RPMI8226 (cell line): ENCODE measurements at regions not wholly inside any gene's neighbourhood (a gene's known extent, or its start where the extent isn't known, plus 50 kb on each side); places are given as distances from the start of the nearest gene placed in this dataset.
"Not testable (repeated sequence)": the region's sequence is repeated elsewhere in the genome, so short reads cannot be mapped to it uniquely, and the experiment has no call there.

Experiments used
- DNase-seq: peaks from one replicate; pipeline ENCODE4 v3.0.0-alpha.2; 2015

DNA sequence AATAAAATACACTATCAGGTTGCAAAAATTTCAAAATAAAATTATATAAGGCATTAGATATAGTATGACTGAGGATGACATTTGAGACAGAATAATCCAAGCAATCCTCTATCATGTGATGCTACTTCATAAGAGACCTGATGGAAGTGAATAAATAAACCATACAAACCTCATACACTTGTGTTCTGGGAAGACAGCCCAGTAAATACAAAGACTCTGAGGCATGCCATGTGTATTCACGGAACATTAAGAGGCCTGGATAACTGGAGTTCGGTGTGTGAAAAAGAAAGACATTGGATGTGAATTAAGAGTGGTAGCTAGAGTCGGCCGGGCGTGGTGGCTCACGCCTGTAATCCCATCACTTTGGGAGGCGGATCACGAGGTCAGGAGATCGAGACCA is 364.2 kb downstream of the ADAM29 start:
- DNase-seq, result no peak

DNA sequence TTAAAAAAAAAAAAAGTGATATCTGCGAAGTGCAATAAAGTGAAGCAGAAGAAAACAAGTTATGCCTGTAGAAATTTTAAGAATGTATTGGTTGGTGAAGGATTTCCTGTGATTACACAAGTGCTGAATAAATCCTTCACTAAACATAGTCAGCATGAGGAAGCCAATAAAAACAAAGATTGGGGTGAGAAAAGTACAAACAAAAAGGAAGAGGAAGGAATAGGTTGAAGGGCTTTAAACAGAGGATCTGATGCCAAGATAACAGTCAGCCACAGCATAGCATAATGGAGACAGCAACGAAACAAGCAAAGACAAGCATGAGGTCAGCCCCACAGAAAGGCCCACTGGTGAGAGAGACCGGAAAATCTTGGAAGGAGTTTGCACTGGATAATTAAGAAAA is 372.2 kb downstream of the ADAM29 start:
- no peak for DNase-seq

DNA sequence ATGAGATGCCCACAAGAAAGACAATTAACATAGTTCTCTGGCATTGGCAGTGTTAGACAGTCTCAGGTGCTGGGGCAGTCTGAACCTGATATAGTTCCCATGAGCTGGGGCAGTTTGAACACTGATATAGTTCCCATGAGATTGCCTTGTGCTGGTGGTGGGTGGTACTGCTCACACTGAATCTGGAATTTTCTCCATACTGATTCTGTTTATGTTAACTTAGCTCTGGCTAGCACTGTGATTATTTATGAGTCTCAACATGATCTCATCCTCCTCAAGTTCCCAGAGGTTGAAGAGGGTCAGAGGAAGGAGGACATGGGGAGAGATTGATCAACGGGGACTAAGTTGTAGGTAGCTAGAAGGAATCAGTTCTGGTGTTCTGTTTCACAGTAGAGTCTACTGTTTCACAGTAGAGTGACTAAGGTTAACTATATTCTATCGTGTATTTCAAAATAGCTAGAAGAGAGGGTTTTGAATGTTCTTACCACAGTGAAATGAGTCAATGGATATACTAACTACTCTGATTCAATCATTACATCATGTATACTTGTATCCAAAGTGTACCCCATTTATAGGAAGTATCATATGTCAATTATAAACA is 379.9 kb downstream of the ADAM29 start:
- DNase-seq, result no peak

DNA sequence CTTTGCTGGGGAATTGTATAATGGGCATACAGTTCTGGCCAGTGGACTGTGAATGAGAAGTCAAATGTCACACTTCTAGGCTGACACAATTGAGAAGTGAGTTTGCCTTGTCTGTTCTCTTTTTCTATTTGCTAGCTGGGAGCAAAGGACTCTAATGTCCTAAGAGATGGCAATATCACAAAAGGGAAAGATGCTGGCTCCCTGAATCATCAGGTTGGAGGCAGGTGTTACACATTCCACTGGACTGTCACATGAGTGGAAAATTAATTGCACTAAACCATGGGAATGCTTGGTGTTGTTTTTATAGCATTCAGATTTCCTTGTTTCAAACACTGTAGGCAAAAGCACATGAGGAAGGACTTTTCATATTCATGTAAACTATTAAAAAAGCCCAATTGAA is 388.3 kb downstream of the ADAM29 start:
- DNase-seq, result no peak

DNA sequence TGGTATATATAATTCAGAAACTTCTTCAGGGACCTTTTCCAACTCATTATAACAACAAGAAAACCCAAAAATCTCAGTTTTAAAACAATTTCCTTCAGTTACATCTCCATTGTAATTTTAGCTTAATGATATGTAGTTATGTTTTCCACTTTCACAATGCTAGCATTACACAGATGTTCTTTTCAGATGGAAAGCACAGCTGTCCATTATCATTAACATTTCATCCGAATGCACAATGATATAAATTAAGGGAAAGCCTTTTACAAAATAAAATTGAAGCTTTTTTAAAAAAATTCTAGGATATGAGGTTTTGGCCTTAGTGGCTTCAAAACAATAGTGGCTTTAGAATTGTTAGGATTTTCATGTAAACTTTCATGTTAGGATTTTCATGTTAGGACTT is 389.2 kb downstream of the ADAM29 start:
- DNase-seq, result no peak

DNA sequence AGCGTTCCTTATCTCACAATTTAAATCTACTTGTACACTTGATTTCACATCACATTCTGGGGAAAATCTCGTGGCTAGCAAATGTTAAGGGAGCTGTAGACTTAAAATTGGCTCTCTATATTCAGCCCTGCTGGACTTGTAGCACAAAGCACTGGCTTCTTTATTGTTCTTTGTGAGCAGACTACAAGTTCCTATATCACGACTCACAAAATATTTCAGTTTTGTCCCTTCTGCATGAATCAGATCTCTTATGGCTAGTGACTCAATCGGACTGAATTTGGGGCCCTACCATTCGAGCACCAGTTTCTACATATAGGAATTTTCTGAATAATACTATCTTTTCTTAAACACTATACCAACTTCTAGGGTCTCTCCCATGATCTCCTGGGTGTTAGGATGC is 390.1 kb downstream of the ADAM29 start:
- DNase-seq, result no peak

DNA sequence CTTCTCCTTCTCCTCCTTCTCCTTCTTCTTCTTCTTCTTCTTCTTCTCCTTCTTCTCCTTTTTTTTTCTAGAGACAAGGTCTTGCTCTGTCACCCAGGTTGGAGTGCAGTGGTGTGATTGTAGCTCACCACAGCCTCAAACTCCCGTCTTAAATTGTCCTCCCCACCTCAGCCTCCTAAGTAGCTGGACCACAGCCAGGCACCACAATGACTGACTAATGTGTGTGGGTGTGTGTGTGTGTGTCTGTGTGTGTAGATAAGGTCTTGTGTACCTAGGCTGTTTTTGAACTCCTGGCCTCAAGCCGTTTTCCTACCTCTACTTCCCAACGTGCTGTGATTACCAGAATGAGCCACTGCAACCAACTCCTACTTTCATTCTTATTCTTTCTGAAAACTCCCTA is 390.9 kb downstream of the ADAM29 start:
- DNase-seq, result no peak

DNA sequence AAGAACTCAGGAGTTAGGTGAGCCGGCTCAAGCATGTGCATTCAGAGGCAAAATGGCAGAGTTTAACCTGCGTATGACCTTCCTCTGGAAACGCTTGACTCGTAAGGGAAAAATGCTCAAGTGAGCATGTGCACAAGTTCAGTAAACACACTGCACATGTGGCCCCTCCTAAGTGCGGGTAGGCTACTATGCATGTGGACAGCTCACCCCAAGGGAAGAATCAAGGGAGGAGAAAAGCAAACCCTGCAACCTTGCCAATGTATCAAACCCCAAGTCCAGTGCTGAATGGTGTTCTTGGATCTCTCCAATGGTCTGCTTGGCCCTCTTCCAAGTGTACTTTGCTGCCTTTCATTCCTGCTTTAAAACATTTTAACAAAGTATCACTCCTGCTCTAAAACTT is 407.1 kb downstream of the ADAM29 start:
- no peak for DNase-seq

DNA sequence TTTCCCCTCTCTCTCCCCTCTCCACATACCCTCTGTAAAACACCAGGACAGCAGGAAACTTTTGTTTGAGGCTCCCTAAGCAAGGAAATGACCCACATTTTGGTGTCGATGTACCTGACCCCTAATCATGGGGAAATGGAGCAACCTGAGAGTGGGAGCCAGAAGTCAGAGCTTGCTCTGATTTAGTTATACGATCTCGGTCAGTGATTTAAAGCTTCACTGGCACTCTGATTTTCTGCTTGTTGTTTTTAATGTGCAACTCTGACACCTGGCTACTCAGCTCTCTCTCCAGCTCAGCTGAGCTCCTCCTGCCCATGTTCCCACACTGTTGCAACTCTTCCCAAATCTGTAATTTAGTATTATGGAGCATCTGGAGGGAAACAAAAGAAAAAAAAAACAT is 408.6 kb downstream of the ADAM29 start:
- no peak for DNase-seq

DNA sequence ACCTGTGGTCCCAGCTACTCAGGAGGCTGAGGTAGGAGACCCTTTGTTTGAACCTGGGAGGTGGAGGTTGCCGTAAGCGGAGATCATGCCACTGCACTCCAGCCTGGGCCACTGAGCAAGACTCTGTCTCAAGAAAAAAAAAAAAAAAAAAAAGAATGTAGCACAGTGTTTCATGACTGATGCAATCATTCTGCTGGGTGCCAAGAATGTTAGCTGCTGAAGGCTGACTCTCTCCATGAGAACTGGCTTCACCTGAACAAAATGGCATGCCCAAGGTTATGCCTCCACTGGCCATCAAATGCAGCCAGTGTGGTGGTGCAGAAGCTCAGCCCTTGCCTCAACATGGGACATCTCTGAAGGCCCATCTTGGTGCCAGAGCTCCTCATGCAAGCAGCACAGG is 412.1 kb downstream of the ADAM29 start:
- DNase-seq, result no peak

DNA sequence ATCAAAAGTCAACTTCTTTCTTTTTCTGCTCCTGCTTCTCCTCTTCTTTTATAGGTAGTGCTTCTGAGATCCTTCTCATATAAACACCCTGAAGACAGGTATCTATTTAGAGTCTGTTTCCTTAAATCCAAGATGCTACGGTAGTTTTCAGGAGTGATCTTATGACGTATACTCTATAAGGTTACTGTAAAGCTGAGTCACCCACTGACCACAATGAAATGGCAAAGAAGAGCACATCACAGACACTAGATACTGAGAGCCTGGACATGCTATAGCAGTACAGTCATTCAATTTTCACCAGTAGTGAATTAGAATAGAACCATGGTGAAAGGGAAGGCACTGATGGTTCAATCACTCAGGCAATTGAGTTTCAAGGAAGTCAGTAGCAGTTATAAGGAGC is 412.5 kb downstream of the ADAM29 start:
- DNase-seq, result no peak

DNA sequence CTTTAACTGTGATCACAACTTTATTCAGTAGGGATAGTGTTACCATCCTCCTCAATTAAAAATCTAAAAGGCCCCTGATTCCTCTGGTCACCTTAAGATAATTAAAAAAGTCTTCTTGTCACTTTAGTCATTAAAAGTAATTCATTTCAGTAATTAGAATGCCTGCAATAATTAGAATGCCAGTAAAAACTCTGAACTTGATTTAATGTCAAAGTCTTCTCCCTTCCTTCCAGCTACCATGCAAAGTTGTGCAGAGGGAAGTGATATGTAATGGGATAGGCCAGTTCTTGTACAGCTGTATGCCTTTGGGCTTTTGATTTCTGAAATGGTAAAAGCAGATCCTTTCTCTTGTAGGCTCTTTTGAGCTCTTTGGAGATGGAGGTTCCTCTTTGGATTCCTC is 417.2 kb downstream of the ADAM29 start:
- DNase-seq, result no peak

DNA sequence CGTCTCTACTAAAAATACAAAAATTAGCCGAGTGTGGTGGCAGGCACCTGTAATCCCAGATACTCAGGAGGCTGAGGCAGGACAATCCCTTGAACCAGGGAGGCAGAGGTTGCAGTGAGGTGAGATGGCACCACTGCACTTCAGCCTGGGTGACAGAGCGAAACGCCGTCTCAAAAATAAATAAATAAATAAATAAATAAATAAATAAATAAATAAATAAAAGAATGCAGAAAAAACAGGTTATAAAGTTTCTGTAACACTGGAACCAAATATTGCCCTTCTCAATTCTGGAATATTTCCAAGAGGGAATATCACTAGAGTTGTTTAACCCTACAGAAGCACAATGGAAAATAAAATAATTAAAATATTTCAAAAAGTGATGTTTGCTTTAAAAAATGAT is 418.4 kb downstream of the ADAM29 start:
- DNase-seq, result not testable (repeated sequence)

DNA sequence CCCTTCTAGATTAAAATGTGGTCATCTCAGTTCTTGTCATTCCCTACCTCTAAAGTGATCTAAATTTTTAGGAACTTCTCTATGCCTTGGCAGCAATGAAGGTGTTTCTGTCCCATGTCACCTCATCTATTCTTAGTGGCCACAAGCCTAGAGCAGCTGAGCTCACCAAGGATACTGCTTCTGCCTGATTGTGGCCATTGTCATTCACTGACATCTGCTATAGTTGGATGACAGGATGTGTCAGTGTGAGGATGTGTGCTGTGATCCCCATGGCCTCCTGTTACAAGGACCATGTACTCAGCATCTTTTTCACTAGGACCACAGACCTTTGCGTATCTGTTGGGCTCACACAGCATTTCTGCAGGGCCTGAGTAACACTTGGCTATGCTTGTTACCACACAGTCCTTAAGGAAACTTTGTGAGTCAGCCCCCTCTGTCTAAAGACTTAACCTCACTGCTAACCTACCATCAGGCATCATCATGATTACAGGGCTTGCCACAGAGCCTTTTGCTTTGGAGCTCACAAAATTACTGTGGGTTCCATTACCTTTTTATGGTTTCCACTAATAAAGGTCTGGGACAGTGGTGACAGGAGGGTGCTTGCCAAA is 421.0 kb downstream of the ADAM29 start:
- no peak for DNase-seq

DNA sequence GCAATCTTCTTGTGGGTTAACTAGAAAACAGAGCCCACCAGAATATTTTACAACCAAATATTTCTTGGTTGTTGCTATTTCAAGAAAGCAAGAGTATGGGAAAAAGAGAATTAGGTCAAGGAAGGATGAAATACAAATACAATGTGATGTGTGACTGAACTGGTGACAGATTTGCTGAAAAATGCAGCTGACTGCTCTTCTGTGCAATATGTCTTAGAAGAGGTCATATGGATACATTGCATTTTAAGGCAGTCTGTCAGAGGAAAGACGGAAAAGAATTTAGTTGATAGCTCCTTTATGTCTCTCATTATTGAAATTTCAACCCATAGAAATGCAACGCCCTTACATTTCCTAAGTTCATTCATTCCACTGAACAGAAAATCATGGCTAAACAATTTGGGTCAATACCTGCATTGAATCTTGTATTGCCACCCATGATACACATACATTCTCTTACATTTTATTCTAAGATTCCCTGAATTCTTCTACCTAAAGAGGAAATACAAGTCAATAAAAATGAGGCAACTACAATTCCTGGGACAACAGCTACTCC is 423.1 kb downstream of the ADAM29 start:
- DNase-seq, result no peak

DNA sequence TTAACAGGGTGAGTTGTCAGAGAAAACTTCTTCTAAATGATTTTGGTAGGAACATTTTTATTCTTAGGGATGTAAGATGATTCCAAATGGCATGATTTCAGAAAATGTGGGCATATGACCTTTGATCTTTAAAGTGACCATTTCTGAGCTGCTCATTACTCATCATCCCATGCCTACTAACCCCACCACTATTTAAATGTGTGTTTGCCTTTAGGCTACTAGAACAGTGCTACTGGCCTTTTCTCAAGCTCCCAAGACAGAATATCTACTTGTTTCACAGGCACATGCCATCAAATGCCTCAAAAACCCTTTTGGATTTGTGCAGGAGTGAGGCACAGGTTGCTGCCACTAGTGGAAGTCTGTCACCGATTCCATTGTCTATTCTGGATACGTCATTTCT is 428.2 kb downstream of the ADAM29 start:
- DNase-seq, result no peak

DNA sequence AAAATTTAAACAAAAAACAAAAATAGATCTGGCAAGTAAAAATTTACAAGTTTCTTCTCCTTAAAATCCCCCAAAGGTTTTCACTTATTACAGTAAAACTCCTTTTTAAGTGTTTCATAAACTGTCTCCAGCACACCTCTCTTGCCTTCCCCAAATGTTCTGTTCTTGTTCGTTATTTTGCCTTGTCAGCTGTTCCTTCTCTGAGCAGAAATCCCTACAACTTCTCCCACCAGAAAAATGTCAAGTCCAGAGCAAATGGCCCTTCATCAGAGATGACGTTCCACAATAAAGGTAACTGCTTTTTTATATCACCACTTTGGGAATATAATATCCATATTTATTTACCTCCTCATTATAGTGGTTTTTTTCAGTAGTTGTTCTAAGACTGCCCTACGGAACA is 432.1 kb downstream of the ADAM29 start:
- no peak for DNase-seq

DNA sequence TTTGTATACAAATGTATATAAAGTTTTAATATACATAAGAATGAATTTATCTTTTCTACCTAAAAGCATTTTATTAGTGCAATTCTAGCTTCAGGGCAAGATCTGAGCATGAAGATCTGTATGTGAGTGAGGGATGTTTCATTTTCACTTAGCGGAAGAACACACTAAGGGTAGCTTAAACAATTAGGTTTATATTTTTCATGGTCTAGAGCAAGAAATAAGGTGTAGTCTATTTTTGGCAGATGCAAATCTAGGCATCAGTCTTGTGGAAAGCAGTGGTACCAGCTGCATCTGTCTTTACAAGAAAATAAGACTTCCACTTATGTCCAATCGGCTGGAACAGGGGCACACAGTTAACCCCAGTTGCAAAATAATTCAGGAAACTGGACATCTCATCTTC is 433.3 kb downstream of the ADAM29 start:
- DNase-seq, result no peak

DNA sequence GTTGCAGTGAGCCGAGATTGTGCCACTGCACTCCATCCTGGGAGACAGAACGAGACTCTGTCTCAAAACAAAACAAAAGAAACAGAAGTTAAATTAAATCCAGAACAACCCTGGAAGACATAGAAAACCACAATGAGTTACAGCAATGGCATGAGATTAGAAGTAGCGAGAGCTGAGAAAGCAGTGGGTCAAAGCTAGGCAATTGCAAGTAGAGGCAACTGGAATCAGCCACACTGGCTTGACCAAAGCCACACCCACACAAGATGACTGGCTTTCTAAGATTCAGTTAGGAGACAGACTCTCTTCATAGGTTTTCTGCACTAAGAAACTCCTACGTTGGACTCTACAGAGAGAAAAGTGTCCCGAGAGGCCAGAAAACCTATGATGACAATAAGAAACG is 443.0 kb downstream of the GPM6A start:
- no peak for DNase-seq

DNA sequence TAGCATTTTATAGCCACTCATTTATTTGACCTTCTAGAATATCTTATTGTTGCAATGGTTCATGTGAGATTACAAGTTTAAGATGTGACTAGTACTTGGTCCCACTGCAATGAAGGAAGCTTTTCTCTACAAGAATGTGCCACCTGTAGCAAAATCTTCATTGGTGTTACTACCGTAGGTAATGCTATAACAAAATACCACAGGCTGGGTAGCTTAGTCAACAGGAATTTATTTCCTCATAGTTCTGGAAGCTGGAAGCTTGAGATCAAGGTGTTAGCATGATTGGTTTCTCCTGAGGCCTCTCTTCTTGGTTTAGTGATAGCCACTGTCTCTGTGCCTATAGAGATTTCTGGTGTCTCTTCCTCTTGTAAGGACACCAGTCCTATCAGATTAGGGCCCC is 441.0 kb downstream of the GPM6A start:
- no peak for DNase-seq

DNA sequence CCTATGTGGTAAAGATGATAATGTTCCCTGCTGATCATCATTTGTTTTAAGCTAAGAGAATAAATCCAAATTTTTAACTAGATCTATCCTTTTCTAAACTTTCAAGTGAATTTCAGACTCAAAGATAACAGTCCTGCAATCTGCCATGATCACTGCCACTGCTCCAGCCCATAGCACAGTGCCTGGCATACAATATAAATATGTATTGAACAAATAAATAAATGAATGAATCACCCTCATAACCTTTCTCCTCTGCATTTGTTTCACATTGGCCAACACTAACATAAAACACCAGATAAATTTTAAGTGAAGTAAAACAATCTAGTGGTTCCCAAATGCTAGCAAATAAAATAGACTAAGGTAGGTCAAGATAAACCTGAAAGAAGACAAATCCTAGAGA is 439.0 kb downstream of the GPM6A start:
- no peak for DNase-seq

DNA sequence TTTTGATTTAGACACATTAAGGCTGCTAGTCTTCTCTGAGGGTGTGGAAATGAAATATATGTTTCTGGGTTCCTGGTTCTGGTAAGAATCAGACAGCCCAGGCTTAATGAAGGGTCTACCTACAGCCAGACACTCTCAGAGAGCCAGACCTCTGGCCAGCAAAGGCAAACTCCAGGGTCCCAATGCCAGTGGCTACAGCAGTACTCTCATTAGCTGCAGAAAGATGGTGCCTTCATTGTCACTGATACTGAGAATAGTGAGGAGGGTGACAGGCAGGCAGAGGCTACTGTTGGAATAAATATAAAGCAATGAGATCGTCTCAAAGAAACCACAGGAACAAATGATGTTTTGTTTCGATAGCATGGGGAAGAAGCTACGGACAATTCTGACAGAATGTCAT is 437.6 kb downstream of the GPM6A start:
- DNase-seq, result no peak

DNA sequence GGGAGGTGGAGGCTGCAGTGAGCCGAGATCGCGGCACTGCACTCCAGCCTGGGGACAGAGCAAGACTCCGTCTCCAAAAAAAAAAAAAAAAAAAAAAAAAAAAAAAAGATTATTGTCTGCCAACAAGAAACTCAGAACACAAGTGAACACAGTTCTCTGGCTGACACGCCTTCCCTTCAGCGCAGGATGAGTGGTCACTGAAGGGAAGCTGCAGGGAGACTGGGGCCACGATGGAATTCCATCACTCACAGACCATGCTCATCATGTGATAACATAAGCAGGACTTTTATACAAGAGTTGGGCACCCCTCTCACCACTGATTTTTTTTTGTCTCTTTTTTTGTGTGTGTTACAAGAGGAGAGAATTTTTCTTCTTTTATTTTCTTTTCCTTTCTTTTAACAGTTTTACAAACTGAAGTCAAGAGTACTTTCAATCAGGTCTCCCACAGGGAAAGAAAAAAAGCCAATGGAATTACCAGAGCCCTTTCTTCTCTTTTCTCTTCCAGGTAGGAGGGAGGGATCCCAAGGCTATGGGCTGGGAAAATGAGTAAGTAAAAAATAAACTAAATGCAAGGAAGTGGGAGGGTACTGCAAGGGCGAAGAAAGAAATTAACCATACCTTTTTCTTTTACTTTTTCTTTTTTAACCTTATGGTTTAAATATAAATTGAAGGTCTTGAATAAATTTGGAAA is 435.6 kb downstream of the GPM6A start:
- no peak for DNase-seq

DNA sequence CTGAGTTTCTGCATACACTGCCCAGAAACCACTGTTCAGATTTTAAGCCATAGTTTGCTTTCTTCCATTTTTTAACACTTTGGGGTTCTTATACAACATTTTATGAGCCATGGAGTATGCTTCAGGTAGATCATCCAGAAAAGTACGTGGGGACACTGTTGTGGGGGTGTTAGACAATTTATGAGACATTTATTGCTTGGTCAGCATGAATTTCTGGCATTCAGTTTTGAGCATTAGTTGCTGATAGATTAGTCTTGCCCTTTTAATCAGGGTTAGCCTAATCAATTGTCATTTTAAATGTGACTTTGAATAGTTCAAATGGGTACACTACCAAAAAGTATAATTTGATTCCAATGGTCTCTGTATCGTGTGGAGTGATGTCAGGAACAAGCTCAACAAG is 434.9 kb downstream of the GPM6A start:
- DNase-seq, result no peak

DNA sequence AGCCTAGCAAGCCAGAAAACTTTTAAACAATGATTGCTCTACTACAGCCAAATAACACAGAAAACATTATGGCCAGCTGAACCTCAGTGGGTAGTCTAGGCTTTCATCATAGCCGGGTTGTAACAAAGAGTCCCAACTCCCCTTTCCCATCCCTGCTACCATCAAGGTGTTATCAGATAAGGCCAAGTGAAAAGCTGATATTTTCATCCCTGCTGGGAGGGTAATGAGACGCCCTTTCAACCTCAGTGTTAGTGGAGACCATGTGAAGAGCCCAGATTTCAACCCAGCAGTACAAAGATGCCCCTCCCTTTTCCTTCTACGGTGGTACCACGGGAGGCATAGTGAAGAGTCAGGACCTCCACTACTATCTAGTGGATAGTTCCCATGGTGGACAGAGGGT is 433.7 kb downstream of the GPM6A start:
- no peak for DNase-seq
